GM12892 (cell line): ENCODE measurements at regions not wholly inside any gene's neighbourhood (a gene's known extent, or its start where the extent isn't known, plus 50 kb on each side); places are given as distances from the start of the nearest gene placed in this dataset.
A peak's percentile ranks its signal among the peaks of the same experiment; 100 is the strongest.

Source experiments
- DNase-seq: peaks from one replicate; pipeline ENCODE4 v3.0.0; 2011; ENCODE audit not compliant: insufficient read length
- FAIRE-seq: peaks from 2 replicates; lab custom pipeline; 2011; peaks lifted over from hg19 to GRCh38; lab: Jason Lieb, UNC
- POLR2A ChIP-seq: IDR thresholded peaks from 2 replicates; pipeline ENCODE4 v1.6.1; 2011; ENCODE audit warnings: low read depth, low read length, control low read depth
- POLR2AphosphoS5 ChIP-seq: IDR thresholded peaks from 2 replicates; pipeline ENCODE4 v1.6.1; 2011; ENCODE audit warnings: low read depth, low read length, control low read depth
- TAF1 ChIP-seq: IDR thresholded peaks from 2 replicates; pipeline ENCODE4 v1.6.1; 2011; ENCODE audit warnings: low read depth, mild to moderate bottlenecking, control low read depth, low read length, borderline replicate concordance

DNA sequence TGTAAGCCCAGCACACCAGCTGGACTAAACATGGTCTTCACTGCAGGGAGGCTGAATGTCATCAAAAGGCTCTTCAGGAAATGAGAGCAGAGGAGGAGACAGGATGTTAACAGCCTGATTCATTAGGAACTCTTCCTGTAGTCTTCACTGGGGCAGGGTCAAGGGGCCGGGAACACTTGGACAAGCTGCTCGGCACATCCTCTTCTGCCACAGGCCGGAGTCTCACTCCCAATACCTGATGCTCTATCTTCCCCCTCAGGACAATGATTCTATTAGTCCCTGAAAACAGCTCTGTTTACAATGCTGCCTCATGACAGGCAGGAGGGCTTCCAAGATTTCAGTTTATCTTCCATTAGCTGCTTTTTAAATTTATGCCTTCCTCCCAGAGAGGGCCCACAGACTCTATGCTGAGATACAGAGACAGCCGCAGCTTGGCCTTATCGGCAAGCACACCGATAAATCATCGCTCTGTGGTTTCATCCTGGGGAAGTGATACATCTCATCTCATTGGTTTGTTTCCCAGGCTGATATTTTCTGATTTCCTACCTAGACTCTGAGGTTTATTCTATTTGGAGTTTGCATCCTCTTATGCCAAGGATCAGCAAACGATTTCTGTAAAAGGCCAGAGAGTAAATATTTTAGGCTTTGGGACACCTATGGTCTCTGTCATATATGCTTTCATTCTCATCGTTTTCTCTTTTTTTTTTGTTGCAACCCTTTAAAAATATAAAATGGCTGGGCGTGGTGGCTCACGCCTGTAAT is 214.0 kb upstream of the ASIC2 start:
- FAIRE-seq = no peak
- no peak for DNase-seq

DNA sequence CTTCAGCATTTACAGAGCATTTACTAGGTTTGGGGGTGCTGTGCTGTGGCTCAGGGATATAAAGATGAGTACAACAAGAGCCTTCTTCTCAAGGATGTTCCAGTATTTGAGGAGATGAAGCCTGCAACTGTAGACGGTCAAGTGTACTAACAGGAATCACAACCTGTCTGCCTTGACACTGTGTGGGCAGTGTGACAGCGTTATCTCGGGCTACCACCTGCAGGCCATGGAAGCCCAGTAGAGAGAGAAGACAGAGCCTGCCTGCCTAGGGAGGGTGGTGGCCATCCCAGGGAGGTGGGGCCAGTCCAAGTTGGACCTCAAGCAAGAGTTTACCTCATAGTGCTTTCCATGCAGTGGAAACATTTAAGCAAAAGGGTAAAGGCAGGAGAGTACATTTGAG is 215.1 kb upstream of the ASIC2 start:
- DNase-seq = no peak
- FAIRE-seq = no peak
- no peak for TF ChIP-seq TAF1
- no peak for TF ChIP-seq POLR2A

More for the DNA sequence above, 214.0 kb upstream of the ASIC2 start:
- TF ChIP-seq POLR2AphosphoS5 = no peak
- TF ChIP-seq TAF1 = no peak
- no peak for TF ChIP-seq POLR2A

- no peak for DNase-seq
- TF ChIP-seq POLR2A = no peak
- no peak for TF ChIP-seq TAF1
- no peak for TF ChIP-seq POLR2AphosphoS5
- no peak for FAIRE-seq
Observed at GRCh38 chr17:33509331-33509730, 216.2 kb upstream of the ASIC2 start.

DNA sequence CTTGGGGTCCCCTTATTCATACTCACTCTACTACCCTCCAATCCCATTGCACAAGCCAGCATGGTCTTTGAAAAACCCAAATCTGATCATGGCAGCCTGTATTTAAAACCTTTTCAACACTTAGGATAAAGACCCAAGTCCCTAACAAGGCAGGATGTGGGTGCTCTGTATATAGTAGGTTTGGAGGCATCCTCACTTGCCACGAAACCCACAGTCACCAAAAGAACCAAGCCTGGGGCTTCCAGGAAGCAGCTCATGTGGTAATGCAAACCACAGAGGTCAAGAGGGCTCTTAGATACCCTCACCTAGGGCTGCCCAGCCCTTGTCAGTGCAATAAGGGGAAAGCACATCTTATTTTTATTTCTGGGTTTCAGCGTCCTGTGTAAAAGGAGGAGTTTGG is 218.6 kb upstream of the ASIC2 start:
- no peak for FAIRE-seq
- DNase-seq = no peak
- no peak for TF ChIP-seq TAF1
- TF ChIP-seq POLR2AphosphoS5 = no peak
- TF ChIP-seq POLR2A = no peak

DNA sequence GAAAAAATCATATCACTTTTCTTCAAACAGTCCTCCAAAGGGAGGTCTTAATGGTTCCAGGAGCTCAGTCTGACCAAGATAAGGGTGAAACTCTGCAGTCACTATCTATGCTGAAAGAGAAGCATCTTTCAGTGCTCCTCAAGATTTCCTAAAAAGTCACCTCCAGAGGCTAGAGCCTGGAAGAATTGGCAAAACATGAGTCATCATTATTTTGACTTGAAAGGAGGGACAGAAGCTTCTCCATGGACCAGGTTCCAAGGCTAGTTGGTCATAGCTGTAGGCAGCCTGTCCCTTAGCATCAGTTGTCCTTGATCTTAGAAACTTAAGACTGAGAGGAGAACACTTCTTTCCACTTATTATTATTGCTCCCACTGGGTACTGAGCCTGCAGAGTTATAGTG is 219.0 kb upstream of the ASIC2 start:
- FAIRE-seq = no peak
- no peak for DNase-seq
- TF ChIP-seq POLR2A (no peak), POLR2AphosphoS5 (no peak), TAF1 (no peak)

DNA sequence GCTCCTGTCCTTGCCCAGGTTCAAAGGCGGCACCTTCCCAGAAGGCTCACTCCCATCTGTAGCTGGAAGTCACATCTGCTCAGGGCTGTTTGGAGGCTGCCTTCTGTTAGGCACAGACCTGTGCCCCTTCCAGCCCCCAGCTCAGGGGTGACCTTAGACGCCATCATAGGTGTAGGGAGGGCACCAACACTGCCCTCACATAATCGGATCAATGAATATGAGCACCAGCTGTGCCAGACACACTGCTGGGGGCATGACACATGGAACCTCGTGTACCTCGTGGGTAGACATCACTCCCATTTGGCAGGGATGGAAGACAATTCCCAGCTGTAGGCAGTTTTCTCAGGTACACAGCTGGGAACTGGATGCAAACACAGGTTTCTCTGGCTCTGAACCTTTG is 220.7 kb upstream of the ASIC2 start:
- DNase-seq (no peak), FAIRE-seq (no peak)
- TF ChIP-seq POLR2AphosphoS5 = no peak

GRCh38 chr17:33514369-33514768 is 221.3 kb upstream of the ASIC2 start:
- TF ChIP-seq POLR2AphosphoS5 (no peak), POLR2A (no peak), TAF1 (no peak)
- no peak for FAIRE-seq
- no peak for DNase-seq

DNA sequence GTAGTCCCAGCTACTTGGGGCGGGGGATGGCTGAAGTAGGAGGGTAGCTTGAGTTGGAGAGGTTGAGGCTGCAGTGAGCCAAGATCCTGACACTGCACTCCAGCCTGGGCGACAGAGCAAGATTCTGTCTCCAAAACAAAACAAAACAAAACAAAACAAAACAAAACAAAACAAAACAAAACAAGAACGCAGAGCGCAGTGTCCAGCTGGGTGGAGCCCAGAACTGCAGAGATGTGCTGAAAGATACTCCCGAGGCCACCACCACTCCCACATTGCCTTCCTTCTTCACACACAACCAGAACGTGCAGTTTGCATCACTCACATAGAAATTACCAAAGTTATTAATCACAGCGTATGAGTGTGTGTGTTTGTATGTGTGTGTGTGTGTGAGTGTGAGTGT is 222.9 kb upstream of the ASIC2 start:
- FAIRE-seq (no peak), DNase-seq (no peak)
- TF ChIP-seq POLR2A (no peak), TAF1 (no peak), POLR2AphosphoS5 (no peak)

- FAIRE-seq = no peak
- TF ChIP-seq POLR2A = no peak
- TF ChIP-seq POLR2AphosphoS5 = no peak
- TF ChIP-seq TAF1 = no peak
- no peak for DNase-seq
Observed at GRCh38 chr17:33516645-33517044, 223.6 kb upstream of the ASIC2 start.

GRCh38 chr17:33517746-33518145 is 224.7 kb upstream of the ASIC2 start:
- TF ChIP-seq POLR2A (no peak), POLR2AphosphoS5 (no peak), TAF1 (no peak)
- FAIRE-seq (no peak), DNase-seq (no peak)

DNA sequence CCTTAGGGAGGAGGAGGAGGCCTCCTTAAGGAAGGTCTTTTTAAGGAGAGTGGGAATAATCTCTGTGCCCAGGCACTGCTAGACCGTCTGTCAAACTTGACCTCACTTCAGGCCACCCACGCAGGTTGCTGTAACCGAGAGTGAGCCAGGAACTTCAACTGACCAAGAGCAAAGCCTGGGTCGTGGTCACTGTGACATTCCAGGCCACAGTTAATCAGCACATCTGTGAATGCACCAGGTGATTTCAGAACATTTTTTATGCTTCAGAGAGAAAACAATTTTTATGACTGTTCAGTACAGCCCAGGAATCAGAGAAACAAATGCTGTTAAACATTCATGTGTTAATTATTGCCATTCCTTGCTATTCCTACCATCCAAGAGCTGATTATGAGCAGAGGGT is 226.6 kb upstream of the ASIC2 start:
- no peak for FAIRE-seq
- TF ChIP-seq POLR2AphosphoS5 (no peak), POLR2A (no peak), TAF1 (no peak)
- DNase-seq = no peak

- peak; percentile 60 for DNase-seq
- TF ChIP-seq POLR2AphosphoS5 (no peak), TAF1 (no peak), POLR2A (no peak)
- FAIRE-seq = peak; percentile 42
Observed at GRCh38 chr17:33520426-33521330, 227.6 kb upstream of the ASIC2 start.
